Adrenal gland (tissue), 9 donors: ENCODE measurements at regions not wholly inside any gene's neighbourhood (a gene's known extent, or its start where the extent isn't known, plus 50 kb on each side); places are given as distances from the start of the nearest gene placed in this dataset.
A peak's percentile ranks its signal among the peaks of the same experiment; 100 is the strongest.

Experiments
- DNase-seq, 7 donors: peaks; one replicate each; pipeline ENCODE4 v3.0.0-alpha.2; 2019 to 2020
- H3K27ac ChIP-seq, 5 donors: fragments of 200-600 bp; sonication (generic) in 4 of 5; 1 replicate in 3 of 5; 2 replicates in 2 of 5; pipeline versions ENCODE4 v1.5.1 to v1.8.0; 2016 to 2020; ENCODE audit warnings: mild to moderate bottlenecking in 1 of 5
- H3K27me3 ChIP-seq: fragments of 200-600 bp; 2 replicates; pipeline ENCODE4 v1.8.0; 2021
- H3K36me3 ChIP-seq, 2 donors: fragments of 200-600 bp; replicated peaks in 1 of 2; 1 replicate in 1 of 2; 2 replicates in 1 of 2; pipeline versions ENCODE4 v1.5.1 to v1.8.0; 2018 to 2022
- H3K4me1 ChIP-seq, 2 donors: fragments of 200-600 bp; replicated peaks in 1 of 2; 1 replicate in 1 of 2; 2 replicates in 1 of 2; pipeline versions ENCODE4 v1.5.1 to v1.8.0; 2018 to 2021
- H3K4me3 ChIP-seq, 4 donors: fragments of 200-600 bp; sonication (generic) in 3 of 4; one replicate each; pipeline ENCODE4 v1.5.1; 2016 to 2018
- H3K9me3 ChIP-seq, 3 donors: fragments of 200-600 bp; sonication (generic) in 1 of 3; replicated peaks in 1 of 3; 1 replicate in 2 of 3; 2 replicates in 1 of 3; pipeline versions ENCODE4 v1.5.1 to v1.8.0; 2016 to 2021
- CTCF ChIP-seq, 6 experiments: fragments of 450-650 bp in 4 of 6; fragments of 200-600 bp in 2 of 6; sonication (generic) in 1 of 6; IDR thresholded peaks; 1 replicate in 5 of 6; 2 replicates in 1 of 6; pipeline versions ENCODE4 v1.5.1 to v1.8.0; 2016 to 2021; ENCODE audit warnings: antibody characterized with exemption in 6 of 6, mild to moderate bottlenecking in 2 of 6, moderate library complexity in 1 of 6
- POLR2A ChIP-seq, 2 donors: fragments of 450-650 bp; IDR thresholded peaks; one replicate each; pipeline ENCODE4 v1.6.1; 2017; ENCODE audit warnings: antibody characterized with exemption in 2 of 2, mild to moderate bottlenecking in 2 of 2, moderate library complexity in 1 of 2
- WGBS, 4 donors: extraction: QIAGEN DNeasy Blood & Tissue Kit in 2 of 4; methylation state at CpG; one replicate each; pipeline versions ENCODE4 v1.1.5 to v1.1.7; 2013 to 2017; 5-methylcytosine and 5-hydroxymethylcytosine counted together
- intact Hi-C, 2 donors: fragments of 100-400 bp; cut with DNase I; formaldehyde crosslinking; loops; one replicate each; pipeline versions ENCODE4 v1.14.1 to v1.15.0; 2022 to 2023
- donor health status: healthy with polysubstance abuse.
- donor health status: Bipolar disorder and iron deficiency.
- donor health status: DM: yes; HTN: yes; CAD: no.
- donor health status: DM: no; HTN: no; CAD: no.
- donor health status: DM: no; HTN: no; CAD: no.

GRCh38 chr21:43269440-43269839 lies 100.6 kb downstream of the CRYAA start:
- peak in 1 of 6 experiments; percentile 14 for TF ChIP-seq CTCF (IDR thresholded peaks at IDR 0.05)
- no peak for TF ChIP-seq POLR2A (IDR thresholded peaks at IDR 0.05)

GRCh38 chr21:43268804-43269186 lies 100.0 kb downstream of the CRYAA start:
- intact Hi-C loops = no loop called here
- H3K27ac ChIP-seq = peak overlapping the region in 1 of 5 donors; percentile 34
- H3K36me3 ChIP-seq = no peaks in the 10 kb centered on the region
- 85 to 98% (median 90%) methylated on average over 7 to 12 of the region's 12 CpGs for WGBS, 4 donors
- H3K4me1 ChIP-seq = no peaks in the 10 kb centered on the region
- H3K4me3 ChIP-seq = no peak overlapping the region
- H3K9me3 ChIP-seq = no peaks in the 10 kb centered on the region
- no peak for DNase-seq
- H3K27me3 ChIP-seq = no peaks in the 10 kb centered on the region
- no peak for TF ChIP-seq POLR2A (IDR thresholded peaks at IDR 0.05)
- TF ChIP-seq CTCF (IDR thresholded peaks at IDR 0.05) = no peak

More at GRCh38 chr21:43269440-43269839, 100.6 kb downstream of the CRYAA start:
- Histone ChIP-seq H3K27me3 (no peaks in the 10 kb centered on the region), H3K4me1 (no peaks in the 10 kb centered on the region), H3K27ac (no peak overlapping the region), H3K4me3 (no peak overlapping the region), H3K36me3 (no peaks in the 10 kb centered on the region), H3K9me3 (no peaks in the 10 kb centered on the region)
- intact Hi-C loops = no loop called here
- WGBS, 4 donors = 60 to 87% (median 81%) methylated on average over 2 to 10 of the region's 10 CpGs
- no peak for DNase-seq

GRCh38 chr21:43268086-43268803 lies 99.4 kb downstream of the CRYAA start:
- 88 to 96% (median 92%) methylated on average over 5 to 9 of the region's 9 CpGs for WGBS, 4 donors
- no peak overlapping the region for H3K4me3 ChIP-seq
- H3K36me3 ChIP-seq = no peaks in the 10 kb centered on the region
- intact Hi-C loops = no loop called here
- TF ChIP-seq CTCF (IDR thresholded peaks at IDR 0.05) = no peak
- no peak for TF ChIP-seq POLR2A (IDR thresholded peaks at IDR 0.05)
- no peaks in the 10 kb centered on the region for H3K27me3 ChIP-seq
- peak overlapping the region in 1 of 5 donors; percentile 34 for H3K27ac ChIP-seq
- no peaks in the 10 kb centered on the region for H3K4me1 ChIP-seq
- peak in 1 of 7 donors; percentile 78 for DNase-seq
- no peaks in the 10 kb centered on the region for H3K9me3 ChIP-seq

GRCh38 chr21:43267391-43268085 lies 98.7 kb downstream of the CRYAA start:
- Histone ChIP-seq H3K27me3 (no peaks in the 10 kb centered on the region), H3K27ac (peak overlapping the region in 1 of 5 donors; percentile 34), H3K4me3 (no peak overlapping the region), H3K36me3 (no peaks in the 10 kb centered on the region), H3K9me3 (no peaks in the 10 kb centered on the region), H3K4me1 (no peaks in the 10 kb centered on the region)
- intact Hi-C loops = no loop called here
- TF ChIP-seq POLR2A (IDR thresholded peaks at IDR 0.05) (no peak), CTCF (IDR thresholded peaks at IDR 0.05) (no peak)
- peak in 1 of 7 donors; percentile 71 for DNase-seq
- 84 to 90% (median 88%) methylated on average over 15 of the region's 15 CpGs for WGBS, 4 donors
